ENCODE measurements at regions not wholly inside any gene's neighbourhood (a gene's known extent, or its start where the extent isn't known, plus 50 kb on each side); places are given as distances from the start of the nearest gene placed in this dataset.
"Not testable (repeated sequence)": the region's sequence is repeated elsewhere in the genome, so short reads cannot be mapped to it uniquely, and the experiment has no call there.

GRCh38 chr18:1496096-1496495 lies 591.4 kb downstream of the ADCYAP1 start:
- TF ChIP-seq POU2F2 (IDR thresholded peaks at IDR 0.05; ENCODE audit: low read depth, low read length) (no peak), SPI1 (IDR thresholded peaks at IDR 0.05; ENCODE audit: low read depth, low read length) (no peak), POLR2A (IDR thresholded peaks at IDR 0.05; ENCODE audit: low read depth, low read length) (no peak), POLR2AphosphoS5 (IDR thresholded peaks at IDR 0.05; ENCODE audit: low read depth, low read length) (no peak), TAF1 (IDR thresholded peaks at IDR 0.05; ENCODE audit: low read depth, low read length) (no peak), PAX5 (IDR thresholded peaks at IDR 0.05; ENCODE audit: insufficient read depth, low read length, severe bottlenecking) (no peak)
- FAIRE-seq (no peak), DNase-seq (ENCODE audit: insufficient read length, low spot score) (no peak)

DNA sequence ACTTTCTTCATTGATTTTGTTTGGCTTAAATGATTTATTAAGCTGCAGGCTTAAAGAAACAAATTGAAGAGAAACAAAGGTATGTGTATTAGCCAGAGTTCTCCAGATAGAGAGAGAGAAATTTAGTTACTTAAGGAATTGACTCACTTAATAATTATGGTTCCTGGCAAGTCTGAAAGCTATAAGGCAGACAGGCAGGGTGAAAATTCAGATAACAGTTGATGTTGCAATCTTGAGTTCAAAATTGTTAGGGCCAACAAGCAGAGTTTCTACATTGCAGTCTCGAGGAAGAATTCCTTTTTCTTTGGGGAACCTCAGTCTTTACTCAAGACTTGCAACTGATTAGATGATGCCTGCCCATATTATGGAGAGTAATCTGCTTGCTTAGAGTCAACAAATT lies 593.5 kb downstream of the ADCYAP1 start:
- DNase-seq (ENCODE audit: insufficient read length, low spot score) (no peak), FAIRE-seq (no peak)
- TF ChIP-seq SPI1 (IDR thresholded peaks at IDR 0.05; ENCODE audit: low read depth, low read length): no peak
- TF ChIP-seq POLR2A (IDR thresholded peaks at IDR 0.05; ENCODE audit: low read depth, low read length): no peak
- TF ChIP-seq POLR2AphosphoS5 (IDR thresholded peaks at IDR 0.05; ENCODE audit: low read depth, low read length): no peak
- no peak for TF ChIP-seq TAF1 (IDR thresholded peaks at IDR 0.05; ENCODE audit: low read depth, low read length)
- no peak for TF ChIP-seq PAX5 (IDR thresholded peaks at IDR 0.05; ENCODE audit: insufficient read depth, low read length, severe bottlenecking)
- TF ChIP-seq POU2F2 (IDR thresholded peaks at IDR 0.05; ENCODE audit: low read depth, low read length): no peak

- DNase-seq (ENCODE audit: insufficient read length, low spot score) (no peak), FAIRE-seq (no peak)
- TF ChIP-seq PAX5 (IDR thresholded peaks at IDR 0.05; ENCODE audit: insufficient read depth, low read length, severe bottlenecking): no peak
- no peak for TF ChIP-seq POU2F2 (IDR thresholded peaks at IDR 0.05; ENCODE audit: low read depth, low read length)
- TF ChIP-seq POLR2A (IDR thresholded peaks at IDR 0.05; ENCODE audit: low read depth, low read length): no peak
- no peak for TF ChIP-seq POLR2AphosphoS5 (IDR thresholded peaks at IDR 0.05; ENCODE audit: low read depth, low read length)
- TF ChIP-seq TAF1 (IDR thresholded peaks at IDR 0.05; ENCODE audit: low read depth, low read length): no peak
- TF ChIP-seq SPI1 (IDR thresholded peaks at IDR 0.05; ENCODE audit: low read depth, low read length): no peak
Observed at GRCh38 chr18:1499265-1499664, 594.6 kb downstream of the ADCYAP1 start.

- no peak for TF ChIP-seq POLR2A (IDR thresholded peaks at IDR 0.05; ENCODE audit: low read depth, low read length)
- TF ChIP-seq SPI1 (IDR thresholded peaks at IDR 0.05; ENCODE audit: low read depth, low read length): no peak
- TF ChIP-seq PAX5 (IDR thresholded peaks at IDR 0.05; ENCODE audit: insufficient read depth, low read length, severe bottlenecking): no peak
- no peak for TF ChIP-seq POLR2AphosphoS5 (IDR thresholded peaks at IDR 0.05; ENCODE audit: low read depth, low read length)
- no peak for TF ChIP-seq TAF1 (IDR thresholded peaks at IDR 0.05; ENCODE audit: low read depth, low read length)
- TF ChIP-seq POU2F2 (IDR thresholded peaks at IDR 0.05; ENCODE audit: low read depth, low read length): no peak
- DNase-seq (ENCODE audit: insufficient read length, low spot score): no peak
- FAIRE-seq: no peak
Observed at GRCh38 chr18:1503847-1504246, 599.2 kb downstream of the ADCYAP1 start.

GRCh38 chr18:1505856-1506255 lies 601.2 kb downstream of the ADCYAP1 start:
- TF ChIP-seq PAX5 (IDR thresholded peaks at IDR 0.05; ENCODE audit: insufficient read depth, low read length, severe bottlenecking) (no peak), POLR2A (IDR thresholded peaks at IDR 0.05; ENCODE audit: low read depth, low read length) (no peak), POLR2AphosphoS5 (IDR thresholded peaks at IDR 0.05; ENCODE audit: low read depth, low read length) (no peak), POU2F2 (IDR thresholded peaks at IDR 0.05; ENCODE audit: low read depth, low read length) (no peak), SPI1 (IDR thresholded peaks at IDR 0.05; ENCODE audit: low read depth, low read length) (no peak), TAF1 (IDR thresholded peaks at IDR 0.05; ENCODE audit: low read depth, low read length) (no peak)
- FAIRE-seq (no peak), DNase-seq (ENCODE audit: insufficient read length, low spot score) (no peak)

- DNase-seq (ENCODE audit: insufficient read length, low spot score): no peak
- FAIRE-seq: no peak
- TF ChIP-seq SPI1 (IDR thresholded peaks at IDR 0.05; ENCODE audit: low read depth, low read length) (no peak), POLR2A (IDR thresholded peaks at IDR 0.05; ENCODE audit: low read depth, low read length) (no peak), PAX5 (IDR thresholded peaks at IDR 0.05; ENCODE audit: insufficient read depth, low read length, severe bottlenecking) (no peak), TAF1 (IDR thresholded peaks at IDR 0.05; ENCODE audit: low read depth, low read length) (no peak), POLR2AphosphoS5 (IDR thresholded peaks at IDR 0.05; ENCODE audit: low read depth, low read length) (no peak), POU2F2 (IDR thresholded peaks at IDR 0.05; ENCODE audit: low read depth, low read length) (no peak)
Observed at GRCh38 chr18:1510542-1511179, 606.0 kb downstream of the ADCYAP1 start.

DNA sequence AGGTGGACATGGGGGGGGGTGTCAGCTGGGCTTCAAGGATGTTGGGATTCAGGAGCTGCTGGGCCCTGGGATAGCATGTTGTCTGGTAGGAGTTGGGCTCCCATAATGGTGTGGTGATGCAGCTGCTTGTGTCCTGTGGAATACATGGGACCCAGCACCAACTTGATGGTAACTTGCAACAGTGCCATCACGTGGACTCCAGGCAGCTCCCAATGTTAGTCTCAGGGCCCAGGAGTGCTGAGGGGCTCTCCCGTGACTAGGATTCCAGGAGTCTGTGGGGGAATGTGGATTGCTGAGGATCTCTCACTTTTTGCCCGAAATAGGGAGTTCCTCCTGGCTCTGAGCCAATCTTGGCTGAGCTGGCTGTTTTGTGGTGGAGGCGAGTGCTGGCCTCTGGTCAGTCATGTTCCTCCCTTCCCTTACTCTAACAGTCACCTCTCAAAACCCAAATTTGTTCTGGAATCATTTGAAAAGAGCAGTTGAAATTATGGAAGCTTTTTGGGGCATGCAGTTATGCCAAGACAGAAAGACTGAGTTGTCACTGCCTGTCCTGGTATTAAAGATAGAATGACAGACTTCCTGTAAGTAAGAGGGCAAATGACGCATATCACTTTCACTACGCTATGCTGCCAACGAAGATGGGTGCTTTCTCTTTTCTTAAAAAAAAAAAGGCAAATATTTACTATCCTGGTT lies 607.1 kb downstream of the ADCYAP1 start:
- no peak for FAIRE-seq
- TF ChIP-seq POLR2A (IDR thresholded peaks at IDR 0.05; ENCODE audit: low read depth, low read length) (no peak), POLR2AphosphoS5 (IDR thresholded peaks at IDR 0.05; ENCODE audit: low read depth, low read length) (no peak), PAX5 (IDR thresholded peaks at IDR 0.05; ENCODE audit: insufficient read depth, low read length, severe bottlenecking) (no peak), POU2F2 (IDR thresholded peaks at IDR 0.05; ENCODE audit: low read depth, low read length) (no peak)
- no peak for DNase-seq (ENCODE audit: insufficient read length, low spot score)

DNA sequence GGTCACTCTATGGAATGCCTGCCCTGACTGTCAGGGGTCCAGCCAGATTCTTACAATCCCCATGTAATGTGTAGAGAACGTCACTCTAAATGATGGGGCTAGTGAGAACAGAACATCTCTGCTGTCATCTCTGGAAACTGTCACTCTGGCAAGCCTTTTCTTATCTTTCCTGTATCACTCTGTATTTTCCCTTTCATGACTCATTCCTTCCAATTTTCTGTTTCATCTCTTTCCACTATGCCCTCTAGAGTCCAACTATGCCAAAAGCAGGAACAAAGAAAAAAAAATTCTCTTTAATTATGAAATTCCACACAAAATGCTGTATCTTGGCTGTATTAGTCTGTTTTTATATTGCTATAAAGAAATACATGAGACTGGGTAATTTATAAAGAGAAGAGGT lies 608.8 kb downstream of the ADCYAP1 start:
- FAIRE-seq (no peak), DNase-seq (ENCODE audit: insufficient read length, low spot score) (no peak)
- TF ChIP-seq POLR2A (IDR thresholded peaks at IDR 0.05; ENCODE audit: low read depth, low read length) (no peak), TAF1 (IDR thresholded peaks at IDR 0.05; ENCODE audit: low read depth, low read length) (no peak), PAX5 (IDR thresholded peaks at IDR 0.05; ENCODE audit: insufficient read depth, low read length, severe bottlenecking) (no peak), POU2F2 (IDR thresholded peaks at IDR 0.05; ENCODE audit: low read depth, low read length) (no peak), SPI1 (IDR thresholded peaks at IDR 0.05; ENCODE audit: low read depth, low read length) (no peak), POLR2AphosphoS5 (IDR thresholded peaks at IDR 0.05; ENCODE audit: low read depth, low read length) (no peak)

GRCh38 chr18:1521588-1522248 lies 617.0 kb downstream of the ADCYAP1 start:
- not testable (repeated sequence) for DNase-seq (ENCODE audit: insufficient read length, low spot score); FAIRE-seq

All from GM12891 (cell line).